ENCODE measurements at regions not wholly inside any gene's neighbourhood (a gene's known extent, or its start where the extent isn't known, plus 50 kb on each side); places are given as distances from the start of the nearest gene placed in this dataset.
"Not testable (repeated sequence)": the region's sequence is repeated elsewhere in the genome, so short reads cannot be mapped to it uniquely, and the experiment has no call there.

DNA sequence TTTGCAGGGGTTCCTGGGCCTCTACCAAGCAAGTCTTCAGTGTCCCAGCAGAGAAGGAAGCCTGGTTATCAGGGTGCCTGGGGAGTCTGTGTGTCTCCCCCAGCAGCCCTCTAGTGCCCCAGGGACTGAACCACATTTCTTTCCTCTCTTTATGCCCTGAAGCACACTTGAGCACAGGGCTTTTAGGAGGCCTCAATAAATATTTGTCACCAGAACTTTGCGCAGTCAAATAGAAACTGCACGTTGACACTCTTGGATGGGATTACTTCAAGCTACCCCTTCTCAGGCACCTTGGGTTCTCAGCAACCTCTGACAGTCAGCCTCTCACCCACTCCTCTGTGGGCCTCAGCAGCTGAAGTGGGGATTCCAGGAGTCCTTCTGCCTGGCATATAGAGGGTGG is 226.6 kb upstream of the HES1 start:
- DNase-seq: no peak

DNA sequence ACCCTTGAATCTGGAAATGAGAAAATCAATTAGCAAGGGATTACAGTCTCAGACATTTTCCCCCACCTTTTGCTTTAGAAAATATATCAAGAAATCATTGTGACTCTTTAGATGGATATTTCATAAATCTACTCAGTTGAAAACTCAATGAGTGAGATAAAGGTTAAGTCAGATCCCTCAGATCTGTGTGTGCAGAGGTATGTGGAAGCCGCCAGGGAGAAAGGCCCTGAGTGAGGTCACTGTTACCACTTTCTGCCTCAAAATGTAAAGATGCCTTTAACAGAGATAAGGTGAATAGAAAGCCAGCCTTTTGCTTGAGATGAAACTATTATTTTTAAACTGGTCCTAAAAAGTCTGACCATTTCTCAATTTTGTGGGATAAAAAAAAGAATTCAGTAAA is 225.6 kb upstream of the HES1 start:
- no peak for DNase-seq

DNA sequence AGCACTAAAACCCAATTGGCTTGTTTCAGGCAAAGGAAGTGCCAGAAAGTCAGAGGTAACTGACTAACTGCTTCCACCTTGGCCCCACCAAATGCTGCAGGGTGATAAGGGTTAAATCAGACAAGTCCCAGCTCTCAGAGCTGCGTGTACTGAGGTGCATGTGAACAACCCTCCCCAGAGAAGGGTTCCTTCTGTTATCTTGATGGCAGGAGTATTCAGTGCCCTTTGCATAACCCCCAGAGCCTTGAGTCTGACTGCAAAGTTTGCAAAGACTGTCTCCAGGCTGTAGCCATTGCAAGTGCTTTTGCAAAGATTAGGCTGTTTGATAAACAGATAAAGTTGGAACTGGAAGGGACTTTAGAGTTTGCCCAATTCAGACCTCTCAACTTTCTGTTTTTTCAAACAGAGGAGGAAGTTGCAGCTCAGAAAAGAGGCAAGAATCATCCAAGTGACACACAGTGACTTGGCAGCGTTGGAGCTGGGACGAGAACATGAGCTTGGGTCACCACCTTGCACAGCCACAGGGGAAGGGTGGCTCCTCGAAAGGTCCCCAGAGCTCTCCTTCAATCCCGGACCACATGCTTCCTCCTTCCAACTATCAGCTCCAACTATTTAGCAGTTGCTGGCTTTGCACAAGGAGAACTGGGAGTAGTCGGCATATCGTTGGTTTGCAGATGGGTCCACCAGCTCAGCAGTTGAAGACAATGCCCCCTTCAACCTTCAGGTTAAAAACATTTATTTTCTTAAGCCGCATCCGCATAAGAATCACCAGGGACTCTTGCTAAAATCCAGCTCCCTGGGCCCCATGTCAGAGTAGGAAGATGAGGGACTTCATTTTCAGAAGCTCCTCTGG is 224.8 kb upstream of the HES1 start:
- no peak for DNase-seq

DNA sequence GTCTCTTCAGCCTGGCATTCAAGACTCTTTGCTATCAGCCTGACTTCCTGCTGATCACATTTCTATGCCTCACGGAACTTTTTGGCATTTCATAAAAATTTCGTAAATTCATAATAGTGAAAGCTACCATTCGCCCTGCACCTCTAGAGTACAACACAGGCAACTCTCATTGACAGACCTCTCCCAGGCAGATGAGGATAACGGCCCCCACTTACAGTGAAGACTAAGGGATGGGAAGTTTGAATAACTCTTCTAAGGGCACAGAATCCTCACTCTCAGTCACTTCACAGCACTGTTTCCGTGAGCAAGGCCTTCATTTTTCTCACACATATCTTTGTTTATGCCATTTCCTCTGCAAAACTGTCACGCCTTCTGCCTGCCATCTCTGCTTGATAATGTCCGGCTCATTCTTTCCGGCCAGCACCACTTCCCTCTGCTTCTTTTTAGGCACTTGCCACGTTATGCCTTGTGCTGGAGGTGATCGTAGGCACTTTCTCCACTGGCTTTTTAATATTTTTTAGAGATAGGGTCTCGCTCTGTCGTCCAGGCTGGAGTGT is 224.1 kb upstream of the HES1 start:
- no peak for DNase-seq

DNA sequence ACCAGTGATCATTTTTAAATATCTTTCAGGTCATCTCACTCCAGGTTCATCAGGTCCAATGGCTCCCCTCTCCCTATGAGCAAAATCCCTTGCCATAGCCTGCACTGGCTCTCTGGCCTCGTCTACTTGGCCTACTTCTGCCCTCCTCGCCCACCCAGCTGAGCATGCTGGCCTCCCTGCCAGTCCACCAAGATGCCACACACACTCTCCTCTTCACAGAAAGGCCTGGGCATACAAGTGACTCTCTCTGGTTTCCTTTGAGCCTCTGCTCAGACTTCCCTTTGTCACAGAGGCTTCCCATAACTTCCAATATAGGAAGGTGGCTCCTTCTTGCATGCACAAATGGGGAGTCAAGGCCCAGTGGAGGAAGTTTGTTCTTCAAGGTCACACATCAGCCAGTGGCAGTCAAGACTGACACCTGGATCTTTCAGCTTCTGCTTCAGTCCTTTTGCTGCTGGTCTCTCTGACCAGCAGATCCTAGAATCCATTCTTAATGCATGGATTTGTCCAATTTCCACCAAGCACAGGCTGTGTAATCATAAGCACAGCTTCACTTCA is 223.2 kb upstream of the HES1 start:
- DNase-seq: no peak

DNA sequence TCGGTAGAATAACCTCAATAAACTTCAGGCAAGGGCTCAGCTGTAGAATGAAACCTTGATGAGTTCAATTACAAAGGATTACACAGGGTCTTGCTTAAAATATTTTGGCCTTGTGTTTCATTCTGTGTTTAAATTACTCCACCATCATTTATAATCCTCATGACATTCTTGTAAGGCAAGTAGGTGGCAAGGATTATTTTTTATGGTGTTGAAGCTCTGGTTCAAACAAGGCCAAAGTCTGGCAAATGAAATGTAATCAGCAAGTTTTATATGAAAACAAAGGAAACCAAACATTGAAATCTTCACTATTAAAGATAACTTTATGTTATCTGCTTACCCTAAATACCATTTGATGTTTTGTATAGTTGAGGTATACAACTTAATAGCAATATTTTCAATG is 221.3 kb upstream of the HES1 start:
- DNase-seq: no peak

DNA sequence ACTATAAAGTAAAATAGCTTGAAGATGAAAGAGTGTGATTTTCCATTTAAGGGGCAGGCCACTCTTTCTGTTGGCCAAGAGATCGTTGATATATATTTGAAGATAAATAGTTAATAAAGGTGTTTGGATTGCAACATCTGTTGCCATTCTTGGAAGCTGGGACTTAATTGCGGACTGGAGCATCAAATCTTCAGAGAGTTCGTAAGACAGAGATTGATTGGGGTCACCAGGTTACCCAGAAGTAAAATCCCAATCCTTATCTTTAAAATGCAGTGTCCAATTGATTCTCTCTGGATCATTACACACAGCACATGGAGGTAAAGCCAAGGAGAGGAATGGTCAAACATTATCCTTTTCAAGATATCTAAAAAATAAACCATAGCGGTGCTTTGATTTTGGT is 220.8 kb upstream of the HES1 start:
- DNase-seq: no peak

DNA sequence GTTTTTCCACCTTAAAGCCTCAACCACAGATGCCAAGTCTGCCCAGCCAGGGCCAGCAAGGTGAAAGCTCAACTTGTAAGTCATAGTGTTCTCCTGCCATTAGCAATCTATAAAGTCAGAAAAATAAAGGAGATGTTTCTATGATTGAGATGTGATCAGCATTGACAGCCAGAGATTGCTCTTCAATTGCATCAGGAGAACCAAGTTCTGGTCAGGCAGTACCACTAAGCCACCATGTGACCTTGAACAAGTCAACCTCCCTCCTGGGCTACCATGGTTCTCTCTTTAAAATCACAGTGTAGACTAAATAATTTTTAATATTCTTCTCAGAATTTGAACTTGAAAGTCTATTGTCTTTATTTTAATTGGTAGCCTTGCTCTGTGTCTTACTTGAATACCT is 220.3 kb upstream of the HES1 start:
- no peak for DNase-seq

DNA sequence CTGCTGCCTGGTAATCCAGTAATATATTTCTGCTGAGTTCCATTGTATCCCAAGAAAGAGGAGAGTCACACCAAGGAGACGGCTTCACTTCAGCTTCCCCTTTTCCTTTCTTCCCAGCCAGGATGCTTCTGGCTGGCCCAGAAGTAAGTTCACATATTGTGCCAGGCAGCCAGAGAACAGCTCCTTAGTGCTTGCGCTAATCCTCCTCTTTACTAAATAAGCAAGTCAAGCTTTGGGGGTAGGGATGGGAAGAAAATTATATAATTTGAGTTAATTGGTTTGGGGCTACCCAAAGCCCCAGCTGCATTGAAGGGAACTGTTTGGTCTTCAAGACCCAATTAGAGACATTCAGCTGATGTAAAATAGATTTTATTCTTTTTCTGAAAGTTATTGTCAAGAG is 218.8 kb upstream of the HES1 start:
- no peak for DNase-seq

DNA sequence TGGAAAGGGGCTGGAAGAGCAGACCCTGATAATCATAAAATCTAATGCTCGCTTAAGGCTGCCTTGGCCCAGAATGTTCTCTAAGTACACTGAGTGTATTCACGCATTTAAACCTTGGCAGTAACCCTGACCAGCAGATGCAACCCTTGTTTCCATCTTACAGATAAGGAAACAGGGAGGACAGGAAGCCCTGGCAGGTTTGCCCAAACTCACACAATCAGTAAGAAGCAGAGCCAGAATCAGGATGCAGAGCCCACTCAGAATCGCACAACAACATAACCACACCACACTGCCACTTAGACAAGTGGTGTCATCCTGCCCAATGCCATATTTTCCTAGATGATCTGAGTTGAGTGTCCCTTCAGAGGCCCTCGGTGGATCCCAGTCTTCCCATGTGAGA is 214.5 kb upstream of the HES1 start:
- no peak for DNase-seq

DNA sequence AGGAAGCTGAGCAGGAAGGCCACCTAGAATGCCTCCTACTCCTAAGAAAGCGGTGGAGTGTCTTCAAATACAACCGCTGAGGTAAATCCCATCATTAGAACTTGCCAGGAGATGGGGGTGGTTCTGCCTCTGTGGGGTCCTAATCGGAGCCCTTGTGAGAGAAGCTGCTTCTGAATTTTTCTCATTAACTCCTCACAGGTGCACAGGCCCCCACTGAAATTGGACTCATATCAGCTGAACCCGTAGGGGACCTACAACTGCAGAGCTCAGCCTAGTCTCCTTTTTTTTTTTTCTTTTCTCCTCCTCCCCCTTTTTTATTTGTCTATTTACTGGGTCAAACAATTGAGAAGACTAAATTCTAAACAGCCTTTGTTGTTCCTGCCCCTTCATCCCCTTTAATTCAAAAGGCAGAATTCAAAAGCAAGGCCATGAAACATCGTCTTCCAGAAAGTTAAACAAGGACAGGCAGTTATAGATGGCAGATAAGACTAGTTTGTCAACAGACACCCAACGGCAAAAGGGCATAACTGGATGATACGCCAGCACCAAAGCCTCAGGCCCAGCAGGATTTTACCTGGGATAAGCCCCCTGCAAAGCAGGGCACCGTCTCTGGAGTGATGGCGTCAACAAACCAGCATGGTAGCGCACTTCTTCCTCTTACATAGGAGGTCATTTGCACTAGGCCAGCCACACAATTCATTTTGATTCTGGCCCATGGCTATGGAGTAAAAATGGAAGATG is 213.7 kb upstream of the HES1 start:
- DNase-seq: no peak

DNA sequence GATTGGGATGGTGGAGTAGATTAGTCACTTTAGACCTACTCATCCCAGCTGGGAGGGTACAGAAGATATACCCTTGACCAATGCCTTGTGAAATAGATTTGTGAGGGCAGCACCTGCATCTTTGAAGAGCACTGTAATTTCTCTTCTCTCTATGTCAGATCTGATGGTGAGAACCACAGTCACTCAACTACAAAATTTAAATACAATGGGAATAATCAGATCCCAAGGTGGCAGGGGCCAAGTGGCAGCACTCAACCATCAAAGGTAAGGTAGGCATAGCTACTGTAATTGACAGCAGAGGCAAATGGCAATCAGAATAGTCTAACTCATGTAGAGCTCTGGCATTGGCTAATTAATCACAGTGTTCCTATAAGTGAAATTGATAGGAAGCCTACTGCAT is 212.0 kb upstream of the HES1 start:
- DNase-seq: not testable (repeated sequence)

DNA sequence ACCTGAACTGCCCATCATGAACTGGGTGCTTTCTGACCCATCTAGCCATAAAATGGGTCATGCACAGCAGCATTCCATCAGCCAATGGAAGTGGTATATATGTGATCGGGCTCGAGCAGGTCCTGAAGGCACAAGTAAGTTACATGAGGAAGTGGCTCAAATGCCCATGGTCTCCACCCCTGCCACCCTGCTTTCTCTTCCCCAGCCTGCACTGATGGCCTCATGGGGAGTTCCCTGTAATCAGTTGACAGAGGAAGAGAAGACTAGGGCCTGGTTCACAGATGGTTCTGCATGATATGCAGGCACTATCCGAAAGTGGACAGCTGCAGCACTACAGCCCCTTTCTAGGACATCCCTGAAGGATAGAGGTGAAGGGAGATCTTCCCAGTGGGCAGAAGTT is 209.9 kb upstream of the HES1 start:
- DNase-seq: peak in 1 of 2 donors; percentile 48

DNA sequence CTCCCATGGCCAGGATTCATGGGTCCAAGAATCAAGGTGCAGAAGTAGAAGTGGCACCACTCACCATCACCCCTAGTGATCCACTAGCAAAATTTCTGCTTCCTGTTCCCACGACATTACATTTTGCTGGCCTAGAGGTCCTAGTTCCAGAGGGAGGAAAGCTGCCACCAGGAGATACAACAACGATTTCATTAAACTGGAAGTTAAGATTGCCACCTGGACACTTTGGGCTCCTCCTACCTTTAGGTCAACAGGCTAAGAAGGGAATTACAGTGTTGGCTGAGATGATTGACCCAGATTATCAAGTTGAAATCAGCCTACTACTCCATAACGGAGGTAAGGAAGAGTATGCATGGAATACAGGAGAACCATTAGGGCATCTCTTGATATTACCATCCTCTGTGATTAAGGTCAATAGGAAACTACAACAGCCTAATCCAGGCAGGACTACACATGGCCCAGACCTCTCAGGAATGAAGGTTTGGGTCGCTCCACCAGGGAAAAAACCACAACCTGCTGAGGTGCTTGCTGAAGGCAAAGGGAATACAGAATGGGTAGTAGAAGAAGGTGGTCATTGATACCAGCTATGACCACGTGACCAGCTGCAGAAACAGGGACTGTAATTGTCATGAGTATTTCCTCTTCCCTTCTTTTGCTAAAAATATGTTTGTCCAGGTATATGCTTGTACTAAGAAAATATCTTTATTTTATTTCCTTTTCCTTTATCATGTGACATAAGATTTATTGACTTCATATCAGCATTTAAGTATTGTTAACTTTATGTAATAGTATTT is 208.3 kb upstream of the HES1 start:
- not testable (repeated sequence) for DNase-seq

DNA sequence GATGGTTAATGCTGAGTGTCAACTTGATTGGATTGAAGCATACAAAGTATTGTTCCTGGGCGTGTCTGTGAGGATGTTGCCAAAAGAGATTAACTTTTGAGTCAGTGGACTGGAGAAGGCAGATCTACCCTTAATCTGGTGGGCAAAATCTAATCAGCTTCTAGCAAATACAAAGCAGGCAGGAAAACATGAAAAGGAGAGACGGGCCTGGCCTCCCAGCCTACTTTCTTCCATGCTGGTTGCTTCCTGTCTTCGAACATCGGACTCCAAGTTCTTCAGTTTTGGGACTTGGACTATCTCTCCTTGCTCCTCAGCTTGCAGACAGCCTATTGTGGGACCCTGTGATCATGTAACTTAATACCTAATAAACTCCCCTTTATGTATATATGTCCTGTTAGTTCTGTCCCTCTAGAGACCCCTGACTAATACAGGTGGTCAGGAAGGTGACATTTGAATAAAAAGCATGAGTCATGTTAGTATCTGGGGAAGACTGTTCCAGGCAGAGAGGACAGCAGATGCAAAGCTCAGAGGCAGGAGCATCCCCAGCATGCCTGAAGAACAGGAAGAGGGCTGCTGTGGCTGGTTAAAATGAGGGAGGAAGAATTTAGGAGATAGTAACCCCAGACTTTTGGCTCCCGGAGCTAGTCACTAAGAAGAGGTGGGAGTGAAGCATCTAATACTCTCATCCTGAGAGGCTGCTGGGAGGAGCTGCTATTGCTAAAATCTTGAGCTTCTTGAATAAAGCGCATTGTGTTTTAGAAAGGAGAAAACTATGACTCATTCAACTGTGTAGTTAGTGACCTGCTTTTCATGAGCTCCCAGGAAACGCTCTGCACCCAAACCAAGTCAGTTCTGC is 207.4 kb upstream of the HES1 start:
- DNase-seq: no peak

DNA sequence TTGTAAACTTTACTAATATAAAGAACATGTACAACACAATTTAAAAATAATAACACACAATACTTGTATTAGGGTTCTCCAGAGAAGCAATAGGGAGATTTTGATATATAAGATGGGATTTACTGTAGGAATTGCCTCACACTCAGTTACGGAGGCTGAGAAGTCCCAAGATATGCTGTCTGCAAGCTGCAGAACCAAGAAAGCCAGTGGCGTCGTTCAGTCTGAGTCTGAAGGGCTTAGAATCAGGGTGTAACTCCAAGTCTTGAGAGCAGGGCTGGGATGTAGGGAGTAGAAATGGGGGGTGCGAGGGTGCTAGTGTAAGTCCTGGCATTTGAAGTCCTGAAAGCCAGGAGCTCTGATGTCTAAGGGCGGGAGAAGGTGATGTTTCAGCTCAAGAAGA is 206.6 kb upstream of the HES1 start:
- no peak for DNase-seq

DNA sequence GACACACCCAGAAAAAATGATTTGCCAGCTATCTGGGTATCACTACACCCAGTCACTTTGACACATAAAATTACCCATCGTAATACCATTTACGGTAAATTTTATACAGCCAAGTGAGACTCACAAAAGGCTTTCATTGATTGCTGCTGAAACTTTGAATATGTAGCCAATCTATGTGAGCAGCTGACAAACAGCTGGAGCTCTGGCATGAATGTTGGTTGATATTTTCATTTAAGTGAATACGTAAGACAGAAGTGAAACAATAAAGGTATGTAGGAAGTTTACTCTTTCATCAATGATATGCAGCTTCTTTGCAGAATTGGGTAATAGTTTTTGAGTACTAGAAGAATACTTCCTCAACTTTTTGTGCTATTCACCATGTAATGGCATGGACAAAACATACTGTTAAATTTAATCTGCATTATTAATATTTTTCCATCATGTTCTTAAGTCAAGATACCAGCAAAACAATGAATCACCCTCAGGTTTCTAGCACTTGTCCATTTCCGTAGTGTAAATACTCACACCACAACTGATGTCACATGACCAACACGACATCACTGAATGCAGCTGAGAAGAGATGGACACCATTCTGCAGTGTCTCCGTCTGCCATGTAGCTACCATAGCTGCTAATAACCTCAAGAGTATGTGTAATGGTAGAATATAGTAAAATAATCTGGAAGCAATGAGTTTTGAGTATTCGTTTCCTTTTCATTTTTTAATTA is 205.9 kb upstream of the HES1 start:
- DNase-seq: no peak

DNA sequence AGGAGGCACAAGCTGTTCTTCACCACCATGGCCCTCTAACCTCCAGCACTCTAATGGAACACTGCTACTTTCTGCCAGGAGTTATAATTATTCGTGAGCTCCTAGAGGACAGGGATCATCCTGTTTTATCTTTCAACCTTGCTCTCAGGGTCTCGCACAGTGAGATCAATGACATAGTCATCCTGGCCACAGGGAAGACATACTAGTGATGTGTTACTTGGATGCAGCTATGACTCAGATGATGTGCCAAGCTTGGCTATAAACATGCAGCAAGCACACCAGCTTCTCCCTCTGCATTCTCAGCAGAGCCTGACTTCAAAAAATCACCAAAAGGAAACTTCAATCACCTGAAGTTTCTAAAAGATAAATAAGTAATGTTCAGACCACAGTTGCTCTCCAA is 203.8 kb upstream of the HES1 start:
- DNase-seq: no peak

DNA sequence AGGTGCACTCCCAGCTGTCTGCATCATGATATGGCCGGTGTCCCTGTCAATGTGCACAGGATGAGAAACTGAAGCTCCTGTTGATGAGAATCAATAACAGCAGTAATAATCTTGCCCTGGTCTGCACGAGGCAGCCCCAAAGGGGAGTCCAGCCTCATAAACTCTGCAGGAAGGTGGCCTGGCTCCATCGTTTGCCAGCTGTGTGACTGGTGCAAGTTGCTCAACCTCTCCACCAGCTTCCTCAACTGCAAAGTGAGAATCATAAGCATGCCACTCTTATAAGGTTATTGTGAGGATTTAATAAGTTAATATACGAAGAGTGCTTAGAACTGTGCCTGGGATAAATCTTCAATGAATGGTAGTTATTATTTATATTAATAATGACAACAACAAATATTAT is 203.4 kb upstream of the HES1 start:
- DNase-seq: no peak

DNA sequence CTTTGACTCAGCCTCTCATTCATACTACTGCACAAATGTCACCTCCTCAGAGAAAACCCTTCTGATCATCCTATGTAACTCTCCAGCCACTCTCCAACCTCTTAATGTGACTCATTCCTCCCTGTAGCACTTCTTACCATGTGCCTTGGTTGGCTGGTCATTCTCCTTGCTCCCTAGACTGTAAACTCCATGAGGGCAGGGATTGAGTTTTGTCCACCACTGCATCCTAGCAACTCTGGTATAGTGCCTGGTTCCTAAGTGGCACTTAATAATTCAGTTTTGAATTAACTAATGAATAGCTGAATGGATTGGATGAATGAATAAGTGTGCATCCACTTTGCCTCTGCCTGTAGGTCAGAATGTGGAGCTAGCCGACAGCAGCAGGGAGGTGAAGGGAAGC is 202.5 kb upstream of the HES1 start:
- DNase-seq: no peak

DNA sequence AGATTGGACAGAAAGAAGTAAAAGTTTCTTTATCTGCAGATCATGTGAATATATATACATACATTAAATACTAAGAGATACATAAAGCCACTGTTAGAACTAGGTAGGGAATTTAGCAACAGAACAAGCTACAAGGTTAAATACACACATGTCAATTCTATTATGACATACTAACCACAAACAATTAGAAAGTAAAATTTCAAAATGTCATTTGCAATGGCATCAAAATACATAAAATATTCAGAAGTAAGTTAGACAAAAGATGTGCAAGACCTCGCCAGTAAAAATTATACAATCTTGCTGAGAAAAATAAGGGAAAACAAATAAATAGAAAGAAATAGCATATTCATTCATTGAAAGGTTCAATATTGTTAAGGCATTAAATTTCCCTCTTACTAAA is 200.0 kb upstream of the HES1 start:
- no peak for DNase-seq

Measured in CD4-positive, alpha-beta T cell treated with Interleukin-1 beta for 1 hour (primary cell).